ENCODE measurements at regions not wholly inside any gene's neighbourhood (a gene's known extent, or its start where the extent isn't known, plus 50 kb on each side); places are given as distances from the start of the nearest gene placed in this dataset.

DNA sequence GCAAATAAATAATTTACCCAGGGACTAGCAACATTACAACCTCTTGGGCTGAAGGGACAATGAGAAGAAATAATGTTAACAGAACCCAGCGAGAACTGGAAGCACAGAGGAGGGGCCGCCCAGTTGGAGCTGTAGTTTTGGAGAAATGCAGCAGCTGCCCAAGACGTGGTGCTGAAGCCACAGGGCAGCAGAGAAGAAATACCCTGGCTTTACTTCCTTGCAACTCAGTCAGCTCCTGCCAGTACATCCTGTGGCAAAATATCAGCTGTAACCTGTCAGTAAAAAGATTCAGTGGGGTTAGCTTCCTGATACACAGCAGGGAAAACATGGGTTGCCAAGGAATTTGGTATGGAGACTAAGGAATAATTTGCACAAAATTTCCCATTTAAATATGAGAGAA is 283.6 kb upstream of the USP25 start:
- TF ChIP-seq POLR2A (IDR thresholded peaks at IDR 0.05), result no peak
- TF ChIP-seq, protein P1, sequence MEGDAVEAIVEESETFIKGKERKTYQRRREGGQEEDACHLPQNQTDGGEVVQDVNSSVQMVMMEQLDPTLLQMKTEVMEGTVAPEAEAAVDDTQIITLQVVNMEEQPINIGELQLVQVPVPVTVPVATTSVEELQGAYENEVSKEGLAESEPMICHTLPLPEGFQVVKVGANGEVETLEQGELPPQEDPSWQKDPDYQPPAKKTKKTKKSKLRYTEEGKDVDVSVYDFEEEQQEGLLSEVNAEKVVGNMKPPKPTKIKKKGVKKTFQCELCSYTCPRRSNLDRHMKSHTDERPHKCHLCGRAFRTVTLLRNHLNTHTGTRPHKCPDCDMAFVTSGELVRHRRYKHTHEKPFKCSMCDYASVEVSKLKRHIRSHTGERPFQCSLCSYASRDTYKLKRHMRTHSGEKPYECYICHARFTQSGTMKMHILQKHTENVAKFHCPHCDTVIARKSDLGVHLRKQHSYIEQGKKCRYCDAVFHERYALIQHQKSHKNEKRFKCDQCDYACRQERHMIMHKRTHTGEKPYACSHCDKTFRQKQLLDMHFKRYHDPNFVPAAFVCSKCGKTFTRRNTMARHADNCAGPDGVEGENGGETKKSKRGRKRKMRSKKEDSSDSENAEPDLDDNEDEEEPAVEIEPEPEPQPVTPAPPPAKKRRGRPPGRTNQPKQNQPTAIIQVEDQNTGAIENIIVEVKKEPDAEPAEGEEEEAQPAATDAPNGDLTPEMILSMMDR (IDR thresholded peaks at IDR 0.05), result no peak

Data from prostate gland (tissue), 2 donors.